ENCODE measurements at regions not wholly inside any gene's neighbourhood (a gene's known extent, or its start where the extent isn't known, plus 50 kb on each side); places are given as distances from the start of the nearest gene placed in this dataset.

DNA sequence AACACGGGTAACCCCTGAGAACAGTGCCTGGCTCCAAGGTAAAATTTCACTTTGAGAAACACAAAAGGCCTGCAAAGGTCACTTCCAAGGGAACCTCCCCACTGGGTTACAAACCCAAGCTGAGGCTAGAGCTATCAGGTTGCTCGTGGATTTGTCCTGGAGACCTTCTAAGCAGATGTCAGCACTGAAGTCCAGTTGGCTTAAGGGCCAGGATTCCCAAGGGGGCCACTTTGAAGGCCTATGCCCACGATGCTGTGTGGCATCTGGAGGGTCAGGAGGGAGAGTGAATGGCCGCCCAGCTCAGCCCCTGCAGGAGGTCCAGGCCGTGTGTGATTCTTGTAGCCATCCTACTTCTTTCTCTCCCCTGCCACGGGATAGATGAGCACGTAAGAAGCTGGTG lies 100.2 kb upstream of the FSTL4 start:
- DNase-seq (ENCODE audit: low read depth in 2 of 2) = no peak

DNA sequence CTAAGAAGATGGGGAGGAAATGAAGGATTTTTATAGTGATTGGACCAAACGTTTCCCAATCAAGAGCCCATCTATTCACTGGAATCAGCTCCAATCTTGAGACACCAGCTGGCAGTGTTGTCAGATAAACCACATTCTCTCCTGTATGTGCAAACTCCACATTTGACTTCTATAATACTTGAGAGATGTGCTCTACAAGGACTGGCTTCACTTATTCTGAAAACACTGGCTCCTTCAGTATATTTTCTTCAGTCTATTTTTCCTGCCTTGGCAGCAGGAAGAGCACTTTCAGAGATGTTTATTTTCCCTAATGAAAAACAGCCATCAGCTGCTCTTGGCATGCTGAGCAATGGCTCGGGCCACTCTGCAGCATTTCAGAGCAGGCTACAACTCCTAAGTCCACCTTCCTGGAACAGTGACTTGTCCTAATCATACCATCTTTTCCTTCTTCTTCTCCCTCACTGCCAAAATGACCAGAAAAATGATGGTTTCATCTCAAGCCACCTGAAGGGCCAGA lies 96.9 kb upstream of the FSTL4 start:
- no peak for DNase-seq (ENCODE audit: low read depth in 2 of 2)

DNA sequence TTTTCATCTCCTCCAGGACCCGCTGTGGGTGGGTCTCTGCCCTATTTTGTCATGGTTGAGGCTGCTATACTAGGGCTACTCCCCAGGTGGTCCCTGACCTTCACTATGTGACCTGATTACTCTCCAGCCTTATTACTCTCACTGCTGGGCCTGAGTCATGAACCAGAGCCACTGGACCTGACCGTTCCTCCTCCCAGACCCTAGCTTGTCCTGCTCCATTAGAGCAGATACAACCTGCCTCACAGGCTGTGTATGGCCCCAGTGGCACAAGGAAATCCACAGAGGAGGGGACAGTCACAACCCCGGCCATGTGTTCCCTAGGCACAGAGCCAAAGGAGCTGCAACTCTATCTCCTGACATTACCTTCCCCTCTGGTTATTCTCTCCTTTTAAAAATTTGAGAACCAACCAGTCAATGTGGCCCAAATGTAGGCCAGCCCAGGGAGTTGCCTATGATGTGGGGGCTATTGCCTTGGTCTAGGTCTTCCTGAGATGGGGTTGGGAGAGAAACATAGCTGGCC lies 96.0 kb upstream of the FSTL4 start:
- DNase-seq (ENCODE audit: low read depth in 2 of 2) = no peak

GRCh38 chr5:133707629-133708028 lies 95.3 kb upstream of the FSTL4 start:
- DNase-seq (ENCODE audit: low read depth in 2 of 2) = no peak

- no peak for DNase-seq (ENCODE audit: low read depth in 2 of 2)
These were observed 94.4 kb upstream of the FSTL4 start for GRCh38 chr5:133706506-133707430.

DNA sequence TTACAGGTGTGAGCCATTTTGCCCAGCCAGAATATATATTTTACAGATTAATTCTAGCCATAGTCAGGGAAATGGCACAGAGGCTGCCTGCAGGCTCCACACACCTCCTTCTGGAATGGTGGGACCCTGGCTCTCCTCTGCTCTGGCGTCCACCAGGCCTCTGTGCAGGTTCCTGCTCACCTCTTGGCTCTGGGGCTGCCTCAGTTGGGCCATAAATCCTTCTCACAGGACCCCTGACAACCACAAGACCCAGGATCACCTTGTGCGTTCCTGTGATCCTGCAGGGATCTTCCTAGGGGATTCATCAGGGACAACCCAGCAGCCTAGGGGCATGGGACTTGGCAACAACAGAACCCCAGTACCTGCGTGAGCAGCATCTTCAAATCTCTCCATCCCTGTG lies 93.0 kb upstream of the FSTL4 start:
- DNase-seq (ENCODE audit: low read depth in 2 of 2) = no peak

GRCh38 chr5:133704411-133704810 lies 92.1 kb upstream of the FSTL4 start:
- DNase-seq (ENCODE audit: low read depth in 2 of 2) = no peak

DNA sequence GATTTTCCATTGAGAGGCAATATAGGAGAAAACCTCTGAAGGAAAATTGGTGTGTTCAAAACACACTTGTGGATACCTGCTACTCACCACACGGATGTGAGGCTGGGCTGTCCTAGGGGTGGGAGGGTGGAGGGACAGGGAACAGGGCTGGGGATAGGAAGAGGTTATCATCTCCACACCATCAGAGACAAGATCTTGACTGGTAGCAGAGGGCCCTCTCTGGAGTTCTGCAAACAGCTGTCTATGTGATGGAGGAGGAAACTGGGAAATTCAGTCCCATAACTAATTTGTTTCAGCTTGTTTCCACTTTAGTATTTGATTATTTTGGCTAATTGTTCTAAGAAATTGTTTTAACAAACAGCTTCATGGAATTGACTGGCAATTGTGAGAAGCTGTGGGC lies 91.6 kb upstream of the FSTL4 start:
- no peak for DNase-seq (ENCODE audit: low read depth in 2 of 2)

DNA sequence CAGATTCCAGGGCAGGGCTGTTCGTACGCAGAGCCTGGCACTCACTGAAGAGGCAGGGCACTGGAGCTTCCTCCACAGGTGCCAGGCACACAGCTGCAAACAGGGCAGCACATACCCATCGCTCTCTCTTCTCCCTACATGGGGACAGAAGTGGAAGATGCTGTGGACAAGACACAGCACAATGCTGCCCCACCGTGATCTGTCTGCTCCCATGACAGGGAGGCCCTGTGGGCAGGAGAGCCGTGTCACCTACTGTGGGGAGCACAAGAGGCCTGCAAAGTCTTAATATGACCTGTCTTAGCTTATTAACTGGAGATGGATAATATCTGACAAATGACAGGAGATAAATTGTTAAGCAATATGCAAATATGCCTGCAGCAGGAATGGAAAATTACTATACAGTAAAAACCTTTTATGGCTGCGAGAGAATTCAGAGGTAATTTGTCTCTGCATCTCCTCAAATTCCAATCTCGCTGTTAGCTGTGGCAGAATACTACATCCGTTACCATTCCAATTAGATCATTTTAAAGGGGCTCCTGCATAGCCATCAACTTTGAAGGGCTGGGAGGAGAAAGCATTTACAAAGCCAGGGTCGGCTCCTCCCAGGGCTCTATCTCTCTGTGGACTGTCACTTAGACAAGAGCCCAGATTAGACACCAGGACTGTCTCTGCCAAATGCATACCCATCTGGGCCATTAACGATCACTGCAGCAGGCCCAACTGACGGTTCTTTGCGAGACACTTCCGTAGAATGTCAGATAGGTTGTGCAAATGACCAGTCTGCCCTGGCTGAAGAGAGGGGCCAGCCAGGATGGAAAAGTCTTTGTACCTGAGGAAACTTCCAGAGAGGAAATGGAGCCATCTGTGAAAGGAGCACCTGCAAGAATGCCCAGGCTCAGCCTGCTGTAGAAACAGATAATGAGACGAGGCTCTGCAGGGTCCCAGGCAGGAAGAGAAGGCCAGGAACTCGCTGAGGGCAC lies 90.7 kb upstream of the FSTL4 start:
- DNase-seq (ENCODE audit: low read depth in 2 of 2) = no peak

DNA sequence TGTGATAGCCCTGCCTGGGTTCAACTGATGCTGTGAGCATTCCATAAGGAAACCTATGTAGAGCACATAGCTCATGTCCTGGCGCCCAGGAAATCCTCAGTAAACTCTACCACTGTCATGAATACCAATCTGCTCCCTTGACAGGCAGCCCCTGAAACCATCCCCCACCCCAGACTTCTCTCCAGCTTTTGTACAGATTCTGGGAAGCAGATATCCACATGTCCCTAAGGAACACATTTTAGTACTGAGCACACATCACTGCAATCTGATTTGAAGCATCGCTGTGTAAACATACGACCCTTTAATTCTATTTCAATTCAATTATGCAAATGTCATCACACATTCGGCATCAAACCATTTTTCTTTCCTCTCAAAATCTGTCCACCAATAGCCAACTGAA lies 89.5 kb upstream of the FSTL4 start:
- DNase-seq (ENCODE audit: low read depth in 2 of 2) = no peak

- DNase-seq (ENCODE audit: low read depth in 2 of 2) = no peak
These were observed 87.9 kb upstream of the FSTL4 start for GRCh38 chr5:133700251-133700650.

GRCh38 chr5:133698646-133699526 lies 86.5 kb upstream of the FSTL4 start:
- DNase-seq (ENCODE audit: low read depth in 2 of 2) = no peak

- DNase-seq (ENCODE audit: low read depth in 2 of 2) = no peak
These were observed 85.9 kb upstream of the FSTL4 start for GRCh38 chr5:133698259-133698554.

DNA sequence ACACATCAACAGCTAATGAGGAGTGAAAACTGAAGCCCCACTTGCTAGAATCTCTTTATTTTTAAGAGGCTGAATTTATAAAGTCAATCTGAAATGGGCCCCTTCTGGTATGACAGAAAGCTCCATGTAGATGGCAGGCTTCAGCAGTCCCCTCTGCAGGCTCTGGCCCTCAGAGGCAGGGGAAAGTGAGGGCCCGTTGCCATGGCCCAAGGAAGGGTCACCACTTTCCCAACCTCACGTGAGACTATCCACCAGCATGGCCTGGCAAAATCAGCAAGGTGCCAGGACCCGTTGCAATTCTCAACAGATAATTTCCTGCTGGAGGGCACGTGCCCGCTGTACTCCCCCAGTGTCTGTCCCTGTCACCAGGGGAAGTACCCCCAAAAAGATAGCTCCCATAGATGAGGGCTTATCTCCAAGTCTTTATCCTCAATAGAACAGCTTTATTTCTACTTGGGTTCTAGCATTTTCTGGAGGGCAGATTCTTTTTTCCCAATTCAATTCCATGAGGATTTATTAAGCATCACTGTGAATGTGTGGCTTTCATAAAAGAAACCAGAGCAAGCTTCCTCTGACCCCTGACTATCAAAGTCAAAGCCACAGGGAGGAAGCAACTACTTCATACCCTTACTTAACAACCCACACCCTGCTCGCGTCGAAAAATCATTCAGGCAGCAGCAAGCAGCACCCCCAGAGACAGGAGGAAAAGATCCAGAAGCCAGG lies 85.4 kb upstream of the FSTL4 start:
- DNase-seq (ENCODE audit: low read depth in 2 of 2) = no peak

- DNase-seq (ENCODE audit: low read depth in 2 of 2) = no peak
These were observed 84.6 kb upstream of the FSTL4 start for GRCh38 chr5:133696782-133697507.

GRCh38 chr5:133696006-133696584 lies 83.8 kb upstream of the FSTL4 start:
- no peak for DNase-seq (ENCODE audit: low read depth in 2 of 2)

GRCh38 chr5:133694181-133694831 lies 82.0 kb upstream of the FSTL4 start:
- DNase-seq (ENCODE audit: low read depth in 2 of 2) = no peak

GRCh38 chr5:133691448-133691847 lies 79.1 kb upstream of the FSTL4 start:
- DNase-seq (ENCODE audit: low read depth in 2 of 2) = no peak

DNA sequence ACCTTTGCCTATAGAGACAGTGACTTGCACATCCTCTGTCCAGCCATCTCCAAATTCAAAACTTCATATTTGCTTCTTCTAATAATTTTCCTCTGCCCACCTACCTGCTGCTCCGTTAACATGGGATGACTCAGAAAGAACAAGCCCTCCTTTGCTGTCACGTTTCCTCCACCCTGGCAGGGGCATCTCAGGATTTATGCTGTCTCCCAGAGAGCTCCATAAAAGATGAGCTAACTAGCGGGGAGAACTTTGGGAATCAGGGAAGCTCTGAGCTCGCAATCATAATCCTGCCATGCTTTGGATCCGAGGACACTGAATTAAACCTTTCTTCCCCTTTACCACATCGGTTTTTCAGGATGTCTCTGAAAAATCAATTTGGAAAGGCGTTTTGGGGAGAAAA lies 78.4 kb upstream of the FSTL4 start:
- no peak for DNase-seq (ENCODE audit: low read depth in 2 of 2)
